Colonic mucosa (tissue), 4 donors: ENCODE measurements at regions not wholly inside any gene's neighbourhood (a gene's known extent, or its start where the extent isn't known, plus 50 kb on each side); places are given as distances from the start of the nearest gene placed in this dataset.

Experiments
- DNase-seq: peaks from one replicate; pipeline ENCODE4 v3.0.0-alpha.2; 2020
- H3K27ac ChIP-seq: fragments of 200-600 bp; one replicate; pipeline ENCODE4 v1.8.0; 2021
- H3K27me3 ChIP-seq: fragments of 200-600 bp; one replicate; pipeline ENCODE4 v1.8.0; 2021
- H3K36me3 ChIP-seq: fragments of 200-600 bp; one replicate; pipeline ENCODE4 v1.8.0; 2021
- H3K4me1 ChIP-seq: fragments of 200-600 bp; one replicate; pipeline ENCODE4 v1.8.0; 2021; ENCODE audit warnings: mild to moderate bottlenecking
- H3K4me3 ChIP-seq: fragments of 200-600 bp; one replicate; pipeline ENCODE4 v1.8.0; 2021
- H3K9ac ChIP-seq, 2 donors: one replicate each; pipeline ENCODE4 v1.7.0; 2013; ENCODE audit warnings: control low read depth in 2 of 2, low read depth in 2 of 2, low read length in 2 of 2
- H3K9me3 ChIP-seq: fragments of 200-600 bp; one replicate; pipeline ENCODE4 v1.8.0; 2021
- CTCF ChIP-seq: fragments of 200-600 bp; IDR thresholded peaks from one replicate; pipeline ENCODE4 v1.8.0; 2022; ENCODE audit warnings: antibody characterized with exemption, mild to moderate bottlenecking
- intact Hi-C: fragments of 100-400 bp; cut with DNase I; formaldehyde crosslinking; loops from one replicate; pipeline ENCODE4 v1.14.1; 2022
- donor health status: healthy.
- donor health status: DM: no; HTN: no; CAD: no.
- donor health status: DM: no; HTN: no; CAD: no.

GRCh38 chr3:40924559-40925141 is 274.7 kb upstream of the CTNNB1 start:
- no peak for DNase-seq
- Histone ChIP-seq H3K9ac (no peak overlapping the region), H3K36me3 (no peaks in the 10 kb centered on the region), H3K27ac (no peak overlapping the region), H3K9me3 (no peaks in the 10 kb centered on the region), H3K4me3 (no peak overlapping the region), H3K4me1 (peaks cover 5% of the 10 kb centered on the region), H3K27me3 (no peaks in the 10 kb centered on the region)
- intact Hi-C loops = no loop called here
- TF ChIP-seq CTCF = no peak

GRCh38 chr3:40925231-40925630 is 274.1 kb upstream of the CTNNB1 start:
- TF ChIP-seq CTCF = no peak
- no peak overlapping the region for H3K9ac ChIP-seq
- H3K27ac ChIP-seq = no peak overlapping the region
- no peaks in the 10 kb centered on the region for H3K36me3 ChIP-seq
- intact Hi-C loops = no loop called here
- no peak overlapping the region for H3K4me3 ChIP-seq
- H3K27me3 ChIP-seq = no peaks in the 10 kb centered on the region
- no peaks in the 10 kb centered on the region for H3K9me3 ChIP-seq
- peaks cover 5% of the 10 kb centered on the region for H3K4me1 ChIP-seq
- no peak for DNase-seq

DNA sequence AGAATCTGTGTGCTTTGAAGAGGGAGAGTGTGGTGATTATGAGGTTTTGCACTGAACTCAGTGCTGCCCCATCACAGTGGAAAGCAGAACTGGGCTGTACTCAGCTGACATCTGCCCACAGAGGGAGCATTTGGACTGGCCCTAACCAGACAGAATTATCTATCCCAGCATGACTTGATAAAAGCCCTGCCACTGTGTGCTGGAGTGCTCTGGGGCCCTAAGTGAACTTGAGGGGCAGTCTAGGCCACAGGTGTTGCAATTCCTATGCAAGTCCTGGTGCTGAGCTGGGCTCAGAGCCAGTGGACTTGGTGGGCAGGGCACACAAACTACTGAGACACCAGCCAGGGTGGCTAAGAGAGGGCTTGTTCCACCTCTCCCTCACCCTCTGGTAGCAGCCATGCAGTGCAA is 269.2 kb upstream of the CTNNB1 start:
- intact Hi-C loops = no loop called here
- Histone ChIP-seq H3K36me3 (no peaks in the 10 kb centered on the region), H3K4me3 (no peak overlapping the region), H3K9me3 (no peaks in the 10 kb centered on the region), H3K27me3 (no peaks in the 10 kb centered on the region), H3K9ac (no peak overlapping the region), H3K27ac (no peak overlapping the region), H3K4me1 (no peaks in the 10 kb centered on the region)
- no peak for TF ChIP-seq CTCF
- no peak for DNase-seq

DNA sequence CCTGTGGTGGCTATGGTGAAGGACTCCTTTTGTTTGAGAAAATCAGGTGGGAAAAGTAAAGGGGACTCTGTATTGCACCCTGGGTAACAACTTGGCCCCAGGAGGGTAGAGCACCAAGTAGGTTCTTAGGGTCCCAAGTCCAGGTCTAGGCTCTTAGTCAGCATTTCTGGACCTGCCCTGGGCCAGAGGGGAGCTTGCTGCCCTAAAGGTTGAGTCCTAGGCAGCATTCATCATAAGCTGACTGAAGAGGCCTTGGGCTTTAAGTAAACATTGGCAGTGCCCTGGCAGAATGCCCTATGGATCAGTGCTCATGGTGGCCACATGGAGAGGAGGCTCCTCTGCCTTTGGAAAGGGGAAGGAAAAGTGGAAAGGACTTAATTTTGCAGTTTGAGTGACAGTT is 268.5 kb upstream of the CTNNB1 start:
- intact Hi-C loops = no loop called here
- DNase-seq = no peak
- Histone ChIP-seq H3K27ac (no peak overlapping the region), H3K9ac (no peak overlapping the region), H3K4me3 (no peak overlapping the region), H3K36me3 (no peaks in the 10 kb centered on the region), H3K9me3 (no peaks in the 10 kb centered on the region), H3K27me3 (no peaks in the 10 kb centered on the region), H3K4me1 (no peaks in the 10 kb centered on the region)
- TF ChIP-seq CTCF = no peak

GRCh38 chr3:40938591-40938990 is 260.7 kb upstream of the CTNNB1 start:
- no peaks in the 10 kb centered on the region for H3K4me1 ChIP-seq
- H3K9ac ChIP-seq = no peak overlapping the region
- H3K9me3 ChIP-seq = no peaks in the 10 kb centered on the region
- no peak for TF ChIP-seq CTCF
- DNase-seq = no peak
- H3K36me3 ChIP-seq = no peaks in the 10 kb centered on the region
- no peak overlapping the region for H3K4me3 ChIP-seq
- intact Hi-C loops = no loop called here
- no peak overlapping the region for H3K27ac ChIP-seq
- no peaks in the 10 kb centered on the region for H3K27me3 ChIP-seq
